C4-2B (cell line): ENCODE measurements at regions not wholly inside any gene's neighbourhood (a gene's known extent, or its start where the extent isn't known, plus 50 kb on each side); places are given as distances from the start of the nearest gene placed in this dataset.

ENCODE experiments used
- H3K27ac ChIP-seq: fragments of 450-650 bp; 2 replicates; pipeline ENCODE4 v1.5.1; 2017
- CTCF ChIP-seq: fragments of 450-650 bp; conservative IDR thresholded peaks from 2 replicates; pipeline ENCODE4 v1.5.1; 2017; ENCODE audit warnings: mild to moderate bottlenecking
- ZFX ChIP-seq: fragments of 450-650 bp; IDR thresholded peaks from 2 replicates; pipeline ENCODE4 v1.6.1; 2017

- no peak overlapping the region for H3K27ac ChIP-seq
- no peak for TF ChIP-seq ZFX
- no peak for TF ChIP-seq CTCF
Measured at GRCh38 chr17:15882777-15883176, 62.2 kb upstream of the ADORA2B start.

- TF ChIP-seq ZFX (no peak), CTCF (no peak)
- H3K27ac ChIP-seq, result no peak overlapping the region
Measured at GRCh38 chr17:15883617-15884111, 61.3 kb upstream of the ADORA2B start.

- no peak overlapping the region for H3K27ac ChIP-seq
- no peak for TF ChIP-seq CTCF
- TF ChIP-seq ZFX, result no peak
Measured at GRCh38 chr17:15884731-15885130, 60.2 kb upstream of the ADORA2B start.

- TF ChIP-seq ZFX (no peak), CTCF (no peak)
- no peak overlapping the region for H3K27ac ChIP-seq
Measured at GRCh38 chr17:15885770-15886169, 59.2 kb upstream of the ADORA2B start.

GRCh38 chr17:15886221-15886620, 58.7 kb upstream of the ADORA2B start:
- TF ChIP-seq ZFX (no peak), CTCF (no peak)
- H3K27ac ChIP-seq, result no peak overlapping the region

GRCh38 chr17:15886804-15887203, 58.1 kb upstream of the ADORA2B start:
- no peak for TF ChIP-seq ZFX
- TF ChIP-seq CTCF, result no peak
- H3K27ac ChIP-seq, result no peak overlapping the region

- TF ChIP-seq ZFX (no peak), CTCF (no peak)
- no peak overlapping the region for H3K27ac ChIP-seq
Measured at GRCh38 chr17:15888436-15888835, 56.5 kb upstream of the ADORA2B start.
